Breast epithelium (tissue), 4 donors: ENCODE measurements at regions not wholly inside any gene's neighbourhood (a gene's known extent, or its start where the extent isn't known, plus 50 kb on each side); places are given as distances from the start of the nearest gene placed in this dataset.

Experiments used
- DNase-seq, 2 donors: peaks; one replicate each; pipeline ENCODE4 v3.0.0-alpha.2; 2019; ENCODE audit warnings: low spot score in 2 of 2
- H3K27ac ChIP-seq, 2 donors: fragments of 200-600 bp; sonication (generic) in 1 of 2; one replicate each; pipeline ENCODE4 v1.5.1; 2016 to 2019; ENCODE audit warnings: mild to moderate bottlenecking in 1 of 2
- H3K27me3 ChIP-seq, 2 donors: fragments of 200-600 bp; sonication (generic) in 1 of 2; one replicate each; pipeline versions ENCODE4 v1.5.1 to v1.6.0; 2017 to 2019; ENCODE audit warnings: control low read depth in 1 of 2, mild to moderate bottlenecking in 1 of 2
- H3K36me3 ChIP-seq: fragments of 200-600 bp; one replicate; pipeline ENCODE4 v1.5.1; 2019
- H3K4me1 ChIP-seq, 2 donors: fragments of 200-600 bp; sonication (generic); one replicate each; pipeline ENCODE4 v1.5.1; 2016 to 2019; ENCODE audit warnings: control low read depth in 1 of 2
- H3K4me3 ChIP-seq, 3 donors: fragments of 200-600 bp; sonication (generic); 1 replicate in 2 of 3; 2 replicates in 1 of 3; pipeline ENCODE4 v1.5.1; 2016 to 2019; ENCODE audit warnings: mild to moderate bottlenecking in 3 of 3, moderate library complexity in 2 of 3
- H3K9me3 ChIP-seq, 2 donors: fragments of 200-600 bp; sonication (generic) in 1 of 2; one replicate each; pipeline ENCODE4 v1.5.1; 2016 to 2019; ENCODE audit warnings: control low read depth in 1 of 2
- POLR2A ChIP-seq: fragments of 450-650 bp; IDR thresholded peaks from one replicate; pipeline ENCODE4 v1.6.1; 2016; ENCODE audit warnings: antibody characterized with exemption, mild to moderate bottlenecking, moderate library complexity
- POLR2AphosphoS5 ChIP-seq, 3 donors: sonication (generic); formaldehyde crosslinking; IDR thresholded peaks; one replicate each; pipeline ENCODE4 v1.6.1; 2017; ENCODE audit warnings: antibody characterized with exemption in 3 of 3
- intact Hi-C: fragments of 100-400 bp; cut with DNase I; formaldehyde crosslinking; loops from one replicate; pipeline ENCODE4 v1.15.1; 2023; ENCODE audit warnings: low total_unique reads
- TF ChIP-seq, protein P1 (sequence below), 3 donors: fragments of 450-650 bp; IDR thresholded peaks; one replicate each; pipeline ENCODE4 v1.5.1; 2016 to 2017; ENCODE audit warnings: antibody characterized with exemption in 3 of 3, mild to moderate bottlenecking in 3 of 3, moderate library complexity in 3 of 3

DNA sequence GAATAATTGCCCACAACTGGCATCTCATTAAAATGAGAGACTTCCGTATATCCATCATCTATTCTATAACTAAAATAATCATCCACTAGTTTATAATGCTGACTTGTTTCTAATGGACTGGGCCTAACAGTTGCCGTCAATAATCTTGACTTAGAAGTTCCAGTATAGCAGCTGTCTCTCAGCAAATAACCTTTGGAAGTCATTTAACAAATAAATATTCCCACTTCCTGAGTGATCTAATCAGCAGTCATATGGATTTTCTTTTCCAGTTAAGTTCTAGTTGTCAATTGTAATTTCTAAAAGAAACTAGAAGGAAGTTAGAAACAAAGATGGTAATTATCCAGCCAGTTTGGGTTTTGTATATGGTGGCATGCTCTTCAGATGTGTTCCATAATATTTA, 177.8 kb downstream of the GXYLT1 start:
- TF ChIP-seq POLR2AphosphoS5 (IDR thresholded peaks at IDR 0.05), result no peak
- TF ChIP-seq, protein P1, sequence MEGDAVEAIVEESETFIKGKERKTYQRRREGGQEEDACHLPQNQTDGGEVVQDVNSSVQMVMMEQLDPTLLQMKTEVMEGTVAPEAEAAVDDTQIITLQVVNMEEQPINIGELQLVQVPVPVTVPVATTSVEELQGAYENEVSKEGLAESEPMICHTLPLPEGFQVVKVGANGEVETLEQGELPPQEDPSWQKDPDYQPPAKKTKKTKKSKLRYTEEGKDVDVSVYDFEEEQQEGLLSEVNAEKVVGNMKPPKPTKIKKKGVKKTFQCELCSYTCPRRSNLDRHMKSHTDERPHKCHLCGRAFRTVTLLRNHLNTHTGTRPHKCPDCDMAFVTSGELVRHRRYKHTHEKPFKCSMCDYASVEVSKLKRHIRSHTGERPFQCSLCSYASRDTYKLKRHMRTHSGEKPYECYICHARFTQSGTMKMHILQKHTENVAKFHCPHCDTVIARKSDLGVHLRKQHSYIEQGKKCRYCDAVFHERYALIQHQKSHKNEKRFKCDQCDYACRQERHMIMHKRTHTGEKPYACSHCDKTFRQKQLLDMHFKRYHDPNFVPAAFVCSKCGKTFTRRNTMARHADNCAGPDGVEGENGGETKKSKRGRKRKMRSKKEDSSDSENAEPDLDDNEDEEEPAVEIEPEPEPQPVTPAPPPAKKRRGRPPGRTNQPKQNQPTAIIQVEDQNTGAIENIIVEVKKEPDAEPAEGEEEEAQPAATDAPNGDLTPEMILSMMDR (IDR thresholded peaks at IDR 0.05), result no peak
- no peak for TF ChIP-seq POLR2A
- Histone ChIP-seq H3K9me3 (no peaks in the 10 kb centered on the region), H3K4me3 (no peak overlapping the region), H3K36me3 (no peaks in the 10 kb centered on the region), H3K27ac (no peak overlapping the region), H3K4me1 (no peaks in the 10 kb centered on the region), H3K27me3 (no peaks in the 10 kb centered on the region)
- DNase-seq, result no peak
- intact Hi-C loops, result no loop called here

DNA sequence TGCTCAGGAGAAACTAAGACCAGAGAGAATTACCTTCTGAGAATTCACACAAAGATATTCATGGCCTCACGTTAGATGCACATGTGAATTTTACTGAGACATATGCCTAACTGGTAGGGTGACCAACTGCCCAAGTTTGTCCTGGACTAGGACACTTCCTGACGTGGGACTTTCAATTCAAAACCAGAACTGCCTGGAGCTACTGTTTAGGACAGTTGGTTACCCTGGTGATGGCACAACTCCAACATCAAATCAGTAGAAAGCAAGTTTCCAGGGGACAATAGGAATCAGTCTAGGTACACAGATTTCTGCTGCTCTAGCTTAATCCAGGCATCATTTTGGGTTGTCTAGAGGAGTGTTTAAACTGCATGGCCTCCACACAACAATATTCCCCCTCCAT, 178.7 kb downstream of the GXYLT1 start:
- intact Hi-C loops, result no loop called here
- Histone ChIP-seq H3K4me3 (no peak overlapping the region), H3K27ac (no peak overlapping the region), H3K9me3 (no peaks in the 10 kb centered on the region), H3K4me1 (no peaks in the 10 kb centered on the region), H3K36me3 (no peaks in the 10 kb centered on the region), H3K27me3 (no peaks in the 10 kb centered on the region)
- DNase-seq, result no peak
- TF ChIP-seq, protein P1 (IDR thresholded peaks at IDR 0.05), result no peak
- TF ChIP-seq POLR2AphosphoS5 (IDR thresholded peaks at IDR 0.05) (no peak), POLR2A (no peak)

DNA sequence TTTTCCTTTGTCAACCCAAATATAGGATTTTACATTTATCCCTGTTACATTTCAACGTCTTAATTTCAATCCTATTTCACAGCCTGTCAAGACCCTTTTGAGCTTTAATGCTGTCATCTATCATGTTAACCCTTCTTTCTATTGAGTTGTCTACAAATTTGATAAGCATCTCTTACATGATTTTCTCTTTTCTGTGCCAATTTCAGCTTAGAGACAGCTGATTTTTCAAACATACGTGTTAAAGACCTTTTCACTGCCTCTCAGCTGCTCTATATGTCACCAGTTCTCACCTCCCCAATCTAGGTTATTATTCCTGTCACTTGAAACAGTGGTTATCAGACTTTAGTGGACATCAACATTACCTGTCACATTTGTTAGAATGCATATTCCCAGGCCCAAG, 181.3 kb downstream of the GXYLT1 start:
- Histone ChIP-seq H3K9me3 (no peaks in the 10 kb centered on the region), H3K4me1 (no peaks in the 10 kb centered on the region), H3K4me3 (no peak overlapping the region), H3K36me3 (no peaks in the 10 kb centered on the region), H3K27me3 (no peaks in the 10 kb centered on the region), H3K27ac (no peak overlapping the region)
- DNase-seq, result no peak
- TF ChIP-seq POLR2AphosphoS5 (IDR thresholded peaks at IDR 0.05), result no peak
- intact Hi-C loops, result no loop called here

DNA sequence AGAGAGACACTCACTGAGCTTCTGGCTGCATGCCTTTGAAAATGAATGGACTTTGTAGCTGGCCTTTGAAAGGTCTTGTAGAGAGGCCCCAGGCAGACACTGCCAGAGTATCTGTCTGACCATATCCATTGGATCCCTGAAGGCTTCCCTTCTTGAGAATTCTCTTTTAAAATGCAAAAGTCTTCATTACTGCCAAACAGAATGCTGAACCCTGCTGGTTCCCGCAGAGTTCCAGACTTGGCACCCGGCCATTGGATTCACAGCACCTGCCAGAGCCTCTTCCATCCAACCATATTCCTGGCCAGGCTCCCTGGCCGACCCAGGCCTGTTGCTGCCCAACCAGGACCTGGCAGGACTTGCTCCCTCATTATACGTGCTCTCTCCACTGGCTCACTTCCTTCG, 182.5 kb downstream of the GXYLT1 start:
- H3K9me3 ChIP-seq, result no peaks in the 10 kb centered on the region
- no peaks in the 10 kb centered on the region for H3K4me1 ChIP-seq
- H3K27me3 ChIP-seq, result no peaks in the 10 kb centered on the region
- DNase-seq, result peak in 1 of 2 donors; percentile 31
- intact Hi-C loops, result no loop called here
- no peaks in the 10 kb centered on the region for H3K36me3 ChIP-seq
- TF ChIP-seq POLR2A, result no peak
- no peak for TF ChIP-seq POLR2AphosphoS5 (IDR thresholded peaks at IDR 0.05)
- TF ChIP-seq, protein P1 (IDR thresholded peaks at IDR 0.05), result no peak
- H3K27ac ChIP-seq, result no peak overlapping the region
- no peak overlapping the region for H3K4me3 ChIP-seq

DNA sequence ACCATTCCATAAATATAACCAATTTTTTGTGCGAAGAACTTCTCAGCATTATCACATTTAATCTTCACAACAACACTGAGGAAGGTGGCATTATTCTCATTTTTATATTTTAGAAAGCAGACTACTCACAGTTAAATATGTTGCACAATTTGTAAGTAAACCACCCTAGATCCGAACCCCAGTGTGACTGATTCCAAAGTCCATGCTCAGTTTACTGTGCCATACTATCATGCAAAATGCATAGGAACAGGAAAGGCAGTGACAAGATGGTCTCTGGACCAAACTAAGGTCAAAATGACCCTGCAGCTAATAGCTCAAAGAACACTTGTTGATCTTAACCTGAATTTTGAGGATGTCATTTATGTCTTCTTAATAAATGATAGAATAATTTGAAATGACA, 185.4 kb downstream of the GXYLT1 start:
- intact Hi-C loops, result no loop called here

More for the DNA sequence above, 185.4 kb downstream of the GXYLT1 start:
- Histone ChIP-seq H3K27ac (no peak overlapping the region), H3K9me3 (no peaks in the 10 kb centered on the region), H3K36me3 (no peaks in the 10 kb centered on the region), H3K4me1 (no peaks in the 10 kb centered on the region), H3K27me3 (no peaks in the 10 kb centered on the region), H3K4me3 (no peak overlapping the region)
- no peak for TF ChIP-seq POLR2AphosphoS5 (IDR thresholded peaks at IDR 0.05)
- TF ChIP-seq, protein P1 (IDR thresholded peaks at IDR 0.05), result no peak
- no peak for TF ChIP-seq POLR2A
- DNase-seq, result no peak
